Fibroblast of lung (primary cell): ENCODE measurements at regions not wholly inside any gene's neighbourhood (a gene's known extent, or its start where the extent isn't known, plus 50 kb on each side); places are given as distances from the start of the nearest gene placed in this dataset.
A peak's percentile ranks its signal among the peaks of the same experiment; 100 is the strongest.

Experiments
- DNase-seq, 2 donors: peaks; one replicate each; pipeline versions ENCODE4 v3.0.0 to v3.0.0-alpha.2; 2010; ENCODE audit warnings: low read depth in 2 of 2
- H2AFZ ChIP-seq: 2 replicates; pipeline ENCODE4 v1.5.1; 2012; ENCODE audit warnings: low read length, control low read depth, inconsistent platforms
- H3K27ac ChIP-seq: 2 replicates; pipeline ENCODE4 v1.5.1; 2011; ENCODE audit warnings: low read length, control low read depth; ENCODE audit not compliant: insufficient read depth
- H3K27me3 ChIP-seq: 2 replicates; pipeline ENCODE4 v1.5.1; 2011; ENCODE audit warnings: mild to moderate bottlenecking, low read length; ENCODE audit not compliant: control insufficient read depth, insufficient read depth
- H3K36me3 ChIP-seq: 2 replicates; pipeline ENCODE4 v1.5.1; 2011; ENCODE audit warnings: low read length; ENCODE audit not compliant: control insufficient read depth, insufficient read depth
- H3K4me1 ChIP-seq: 2 replicates; pipeline ENCODE4 v1.5.1; 2011; ENCODE audit warnings: low read length; ENCODE audit not compliant: control insufficient read depth, insufficient read depth; ENCODE audit errors: extremely low read depth
- H3K4me2 ChIP-seq: 2 replicates; pipeline ENCODE4 v1.5.1; 2011; ENCODE audit warnings: low read length, control low read depth; ENCODE audit not compliant: insufficient read depth; ENCODE audit errors: extremely low read depth
- H3K4me3 ChIP-seq, 4 experiments: fragments of 200-600 bp in 1 of 4; sonication (generic) in 1 of 4; replicated peaks in 1 of 4; 2 replicates each; pipeline ENCODE4 v1.5.1; 2011 to 2016; ENCODE audit warnings: low read length in 4 of 4, low read depth in 3 of 4, mild to moderate bottlenecking in 3 of 4, control low read depth in 2 of 4, inconsistent platforms in 1 of 4, mixed read lengths in 1 of 4; ENCODE audit not compliant: insufficient read depth in 1 of 4; ENCODE audit errors: control extremely low read depth in 1 of 4
- H3K79me2 ChIP-seq: 2 replicates; pipeline ENCODE4 v1.5.1; 2012; ENCODE audit warnings: mild to moderate bottlenecking, low read length, inconsistent platforms; ENCODE audit not compliant: control insufficient read depth, insufficient read depth
- H3K9ac ChIP-seq: 2 replicates; pipeline ENCODE4 v1.5.1; 2011; ENCODE audit warnings: mild to moderate bottlenecking, low read length, control low read depth; ENCODE audit not compliant: insufficient read depth
- H3K9me3 ChIP-seq: 2 replicates; pipeline ENCODE4 v1.5.1; 2012; ENCODE audit warnings: low read depth, low read length; ENCODE audit not compliant: control insufficient read depth, insufficient read depth
- H4K20me1 ChIP-seq: 2 replicates; pipeline ENCODE4 v1.5.1; 2011; ENCODE audit warnings: low read length; ENCODE audit not compliant: control insufficient read depth, insufficient read depth; ENCODE audit errors: extremely low read depth
- CTCF ChIP-seq, 2 donors: IDR thresholded peaks in 1 of 2; conservative IDR thresholded peaks in 1 of 2; 1 replicate in 1 of 2; 2 replicates in 1 of 2; pipeline ENCODE4 v1.5.1; 2011 to 2012; ENCODE audit warnings: low read length in 2 of 2, control low read depth in 1 of 2, inconsistent platforms in 1 of 2, low read depth in 1 of 2, mild to moderate bottlenecking in 1 of 2
- EZH2 ChIP-seq: IDR thresholded peaks from 2 replicates; pipeline ENCODE4 v1.5.1; 2012; ENCODE audit warnings: low read length, control low read depth, mild to moderate bottlenecking; ENCODE audit errors: missing control alignments

DNA sequence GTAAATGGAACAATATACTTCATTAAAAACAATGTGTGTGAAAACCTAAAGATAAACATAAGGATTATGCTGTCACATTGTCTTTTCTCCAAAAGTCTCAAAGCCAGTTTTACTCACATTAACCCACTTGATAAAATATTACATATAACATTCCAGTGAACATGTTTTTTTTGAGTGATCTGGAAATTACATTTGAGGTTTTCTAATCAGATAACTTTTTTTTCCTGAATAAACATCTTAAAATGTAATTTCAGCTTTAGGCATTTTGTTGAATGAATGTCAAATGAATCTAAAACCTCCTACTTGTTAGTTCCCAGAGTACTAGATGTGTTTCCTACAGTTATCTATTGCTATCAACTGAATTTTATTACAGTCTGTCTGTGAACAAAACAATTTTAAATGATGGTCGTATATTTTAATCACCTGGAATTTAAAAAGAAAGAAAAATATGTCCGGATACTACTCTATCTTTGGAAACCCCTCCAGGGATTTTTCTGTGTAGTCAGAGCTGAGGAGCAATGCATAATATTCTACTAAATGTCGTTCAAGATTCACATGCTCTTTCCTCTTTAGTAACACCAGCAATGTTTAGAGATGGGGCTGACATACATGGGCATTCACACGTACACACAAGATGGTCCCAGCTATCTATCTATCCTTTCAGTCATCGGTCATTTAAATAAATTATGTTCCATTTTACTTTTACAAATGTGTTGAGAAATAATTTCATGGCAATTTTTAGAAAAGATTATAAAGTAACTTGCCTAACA is 283.9 kb downstream of the KLF12 start:
- no peak for DNase-seq
- Histone ChIP-seq H3K36me3 (no peaks in the 10 kb centered on the region), H3K4me1 (no peaks in the 10 kb centered on the region), H2AFZ (no peak overlapping the region), H3K27ac (no peak overlapping the region), H3K4me2 (no peak overlapping the region), H3K9ac (no peak overlapping the region), H3K9me3 (no peaks in the 10 kb centered on the region), H3K4me3 (no peak overlapping the region), H3K79me2 (no peaks in the 10 kb centered on the region), H3K27me3 (no peaks in the 10 kb centered on the region), H4K20me1 (no peaks in the 10 kb centered on the region)
- TF ChIP-seq CTCF (conservative IDR thresholded peaks at IDR 0.05 in 1 of 2, IDR thresholded peaks at IDR 0.05 in 1 of 2; ENCODE audit: low read depth in 1 of 2, low read length in 2 of 2) (no peak), EZH2 (no peak)

DNA sequence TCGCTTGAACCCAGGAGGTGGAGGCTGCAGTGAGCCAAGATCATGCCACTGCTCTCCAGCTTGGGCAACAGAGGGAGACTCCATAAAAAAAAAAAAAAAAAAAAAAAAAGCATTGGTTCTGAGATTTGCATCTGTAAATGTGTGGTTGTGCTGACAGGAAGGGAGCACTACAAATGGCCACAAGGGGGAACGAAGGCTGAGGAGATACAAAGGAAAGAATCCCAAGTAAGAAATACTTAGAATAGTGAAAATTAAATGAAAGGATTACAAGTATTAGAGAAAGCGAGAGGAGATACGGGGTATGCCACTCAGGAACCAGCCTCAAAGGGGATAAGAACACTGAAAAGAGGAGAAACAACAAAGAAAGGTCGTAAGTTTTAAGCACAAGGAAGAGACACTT is 284.9 kb downstream of the KLF12 start:
- no peak overlapping the region for H3K4me3 ChIP-seq
- no peak overlapping the region for H3K4me2 ChIP-seq
- H3K4me1 ChIP-seq, result no peaks in the 10 kb centered on the region
- no peak overlapping the region for H3K9ac ChIP-seq
- H2AFZ ChIP-seq, result no peak overlapping the region
- DNase-seq, result peak; percentile 47 to 57
- TF ChIP-seq CTCF (conservative IDR thresholded peaks at IDR 0.05 in 1 of 2, IDR thresholded peaks at IDR 0.05 in 1 of 2; ENCODE audit: low read depth in 1 of 2, low read length in 2 of 2) (peak; percentile 46 to 48), EZH2 (no peak)
- no peaks in the 10 kb centered on the region for H4K20me1 ChIP-seq
- H3K27ac ChIP-seq, result no peak overlapping the region
- H3K79me2 ChIP-seq, result no peaks in the 10 kb centered on the region
- H3K36me3 ChIP-seq, result no peaks in the 10 kb centered on the region
- no peaks in the 10 kb centered on the region for H3K9me3 ChIP-seq
- no peaks in the 10 kb centered on the region for H3K27me3 ChIP-seq

DNA sequence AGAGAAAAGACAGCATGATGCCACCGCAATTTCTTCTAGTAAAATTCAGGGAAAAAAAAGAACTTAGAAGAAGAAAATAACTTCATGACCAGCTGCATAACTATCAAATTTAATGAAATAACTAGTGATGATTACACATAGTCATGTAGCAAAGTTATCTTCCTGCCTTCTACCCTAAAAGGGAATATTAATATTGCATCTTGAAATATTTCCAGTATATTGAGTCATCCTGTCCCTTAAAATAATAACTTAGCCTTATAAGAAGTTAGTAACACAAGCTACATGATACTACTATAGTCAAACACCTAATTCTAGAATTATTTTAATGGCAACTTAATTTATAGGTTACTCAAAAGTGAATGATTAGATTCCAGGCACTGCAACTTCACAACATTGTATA is 289.2 kb downstream of the KLF12 start:
- H3K27ac ChIP-seq, result no peak overlapping the region
- H2AFZ ChIP-seq, result no peak overlapping the region
- no peaks in the 10 kb centered on the region for H3K79me2 ChIP-seq
- H3K9me3 ChIP-seq, result no peaks in the 10 kb centered on the region
- peak; percentile 47 to 87 for DNase-seq
- no peak overlapping the region for H3K4me3 ChIP-seq
- no peaks in the 10 kb centered on the region for H3K4me1 ChIP-seq
- no peak overlapping the region for H3K4me2 ChIP-seq
- no peaks in the 10 kb centered on the region for H3K36me3 ChIP-seq
- TF ChIP-seq EZH2, result no peak
- TF ChIP-seq CTCF (conservative IDR thresholded peaks at IDR 0.05 in 1 of 2, IDR thresholded peaks at IDR 0.05 in 1 of 2; ENCODE audit: low read depth in 1 of 2, low read length in 2 of 2), result no peak
- H4K20me1 ChIP-seq, result no peaks in the 10 kb centered on the region
- no peak overlapping the region for H3K9ac ChIP-seq
- H3K27me3 ChIP-seq, result no peaks in the 10 kb centered on the region
